ENCODE measurements at regions not wholly inside any gene's neighbourhood (a gene's known extent, or its start where the extent isn't known, plus 50 kb on each side); places are given as distances from the start of the nearest gene placed in this dataset.

DNA sequence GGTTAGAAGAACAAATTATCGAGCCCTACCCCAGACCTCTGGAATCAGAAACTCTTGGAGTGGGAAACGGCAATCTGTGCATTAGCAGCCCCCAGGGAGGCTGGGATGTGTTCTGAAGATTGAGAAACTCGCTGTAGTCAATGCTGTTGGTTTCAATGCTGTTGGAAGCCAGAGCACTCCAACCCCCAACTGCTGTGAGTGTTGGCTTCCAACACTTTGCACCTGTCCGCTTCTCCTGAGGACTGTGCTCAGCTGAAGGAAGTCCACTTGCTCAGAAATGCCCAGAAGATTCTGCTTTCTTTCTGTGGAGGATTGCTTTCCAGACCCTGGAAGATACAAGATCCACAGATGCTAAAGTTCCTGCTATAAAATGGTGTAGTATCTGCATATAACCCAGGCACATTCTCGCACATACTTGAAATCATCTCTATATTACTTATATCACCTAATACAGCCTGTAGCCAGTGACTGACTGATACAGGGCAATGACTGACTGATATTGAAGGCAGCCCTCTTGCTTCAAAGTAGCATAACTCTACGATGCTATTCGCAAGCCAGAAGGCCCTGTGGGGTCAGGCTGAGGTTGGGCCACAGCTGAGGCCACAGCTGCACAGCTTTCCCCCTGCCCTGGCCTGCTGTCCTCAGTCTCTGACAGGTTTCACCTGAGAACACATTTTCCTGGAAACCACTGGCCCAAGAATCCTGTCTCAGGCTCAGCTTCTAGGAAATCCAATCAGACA lies 757.7 kb upstream of the ID2 start:
- no peak for TF ChIP-seq POLR2A (IDR thresholded peaks at IDR 0.05; ENCODE audit: low read depth, low read length)
- TF ChIP-seq TAF1 (IDR thresholded peaks at IDR 0.05; ENCODE audit: low read depth, low read length): no peak
- no peak for TF ChIP-seq POLR2AphosphoS5 (IDR thresholded peaks at IDR 0.05; ENCODE audit: low read depth, low read length)
- TF ChIP-seq SPI1 (IDR thresholded peaks at IDR 0.05; ENCODE audit: low read depth, low read length): no peak

Data from GM12891 (cell line).